Smooth muscle cell of the brain vasculature (primary cell): ENCODE measurements at regions not wholly inside any gene's neighbourhood (a gene's known extent, or its start where the extent isn't known, plus 50 kb on each side); places are given as distances from the start of the nearest gene placed in this dataset.
A peak's percentile ranks its signal among the peaks of the same experiment; 100 is the strongest.

Source experiments
- DNase-seq: peaks from one replicate; pipeline ENCODE4 v3.0.0-alpha.2; 2012; ENCODE audit warnings: low read depth, low spot score

DNA sequence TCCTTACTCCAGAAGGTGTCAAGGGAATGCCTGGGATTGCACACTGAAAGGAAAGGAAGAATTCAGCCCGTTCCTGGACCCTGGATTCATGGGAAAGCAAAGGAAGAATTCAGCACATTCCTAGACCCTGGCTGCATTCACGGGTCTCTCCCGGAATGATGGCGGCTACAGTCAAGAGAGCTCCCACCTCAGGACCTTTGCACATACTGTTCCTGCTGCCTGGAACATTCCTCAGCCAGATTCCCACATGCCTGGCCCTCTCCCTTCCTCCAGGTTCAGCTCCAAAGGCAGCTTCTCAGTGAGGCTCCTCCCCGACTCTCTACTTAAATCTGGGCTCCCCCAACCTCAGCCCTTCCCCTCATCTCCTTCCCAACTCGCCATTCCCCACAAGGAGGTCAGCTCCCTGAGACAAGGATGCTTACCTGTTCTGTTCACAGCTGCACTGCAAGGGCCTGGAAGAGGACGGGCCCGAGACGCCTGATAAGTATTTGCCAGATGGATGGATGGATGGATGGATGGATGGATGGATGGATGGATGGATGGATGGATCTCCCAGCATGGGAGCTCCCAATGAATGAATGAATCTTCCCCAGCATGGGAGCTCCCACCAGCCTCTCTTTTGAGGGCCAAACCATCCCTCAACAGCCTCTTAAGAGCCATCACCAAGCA, 77.4 kb downstream of the NCOR2 start:
- DNase-seq, result no peak

DNA sequence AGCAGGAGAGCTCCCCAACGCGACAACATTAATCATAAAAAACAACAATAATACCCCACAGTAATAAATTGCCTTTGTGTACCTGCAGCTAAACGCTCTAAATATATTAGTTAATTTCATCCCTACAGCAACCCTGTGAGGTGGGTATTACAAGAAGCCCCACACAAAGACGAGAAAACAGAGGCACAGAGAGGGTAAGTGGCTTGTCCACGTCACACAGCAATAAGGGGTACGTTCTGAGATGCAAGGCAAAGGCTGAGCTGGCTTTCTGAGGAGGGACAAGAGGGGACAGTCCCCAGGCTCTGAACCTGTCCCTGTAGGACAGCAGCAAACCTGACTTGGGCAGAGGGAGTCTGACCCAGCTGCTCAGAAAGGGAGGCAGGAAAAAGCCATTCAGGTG, 78.2 kb downstream of the NCOR2 start:
- DNase-seq, result no peak

DNA sequence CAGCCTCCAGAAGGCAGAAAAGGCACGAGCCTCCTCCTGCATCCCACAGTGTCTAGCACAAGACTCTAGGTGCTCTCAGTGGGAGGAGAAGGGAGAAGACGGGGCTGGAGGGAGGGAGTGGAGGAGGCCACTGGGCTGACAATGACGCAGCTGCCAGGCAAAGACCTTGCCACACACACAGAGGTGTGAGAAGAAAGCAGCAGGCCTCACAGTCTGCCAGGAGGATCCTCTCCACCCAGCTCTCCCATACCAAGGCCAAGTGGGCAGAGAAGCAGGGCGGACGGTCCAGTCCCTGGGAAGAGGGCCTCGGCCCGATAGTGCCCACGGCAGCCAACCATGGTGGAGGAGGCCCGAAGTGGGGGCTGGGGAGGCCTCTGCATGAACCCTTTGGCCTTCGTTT, 78.9 kb downstream of the NCOR2 start:
- no peak for DNase-seq

DNA sequence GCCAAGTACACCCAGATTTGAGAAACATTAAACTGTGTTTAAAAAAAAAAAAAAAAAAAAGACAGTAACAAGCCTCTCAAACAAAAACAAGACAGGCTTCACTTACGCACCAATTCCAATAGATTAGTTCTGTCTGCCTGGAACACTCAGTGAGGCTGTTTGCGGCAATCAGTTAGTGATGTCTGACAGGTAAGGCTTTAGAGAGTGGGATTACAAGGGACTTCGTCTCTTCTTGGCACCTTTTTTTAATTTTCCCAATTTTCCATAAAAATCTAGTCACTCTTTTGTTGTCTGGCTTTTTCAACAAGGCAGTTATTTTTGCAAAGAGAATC, 79.6 kb downstream of the NCOR2 start:
- DNase-seq, result no peak

DNA sequence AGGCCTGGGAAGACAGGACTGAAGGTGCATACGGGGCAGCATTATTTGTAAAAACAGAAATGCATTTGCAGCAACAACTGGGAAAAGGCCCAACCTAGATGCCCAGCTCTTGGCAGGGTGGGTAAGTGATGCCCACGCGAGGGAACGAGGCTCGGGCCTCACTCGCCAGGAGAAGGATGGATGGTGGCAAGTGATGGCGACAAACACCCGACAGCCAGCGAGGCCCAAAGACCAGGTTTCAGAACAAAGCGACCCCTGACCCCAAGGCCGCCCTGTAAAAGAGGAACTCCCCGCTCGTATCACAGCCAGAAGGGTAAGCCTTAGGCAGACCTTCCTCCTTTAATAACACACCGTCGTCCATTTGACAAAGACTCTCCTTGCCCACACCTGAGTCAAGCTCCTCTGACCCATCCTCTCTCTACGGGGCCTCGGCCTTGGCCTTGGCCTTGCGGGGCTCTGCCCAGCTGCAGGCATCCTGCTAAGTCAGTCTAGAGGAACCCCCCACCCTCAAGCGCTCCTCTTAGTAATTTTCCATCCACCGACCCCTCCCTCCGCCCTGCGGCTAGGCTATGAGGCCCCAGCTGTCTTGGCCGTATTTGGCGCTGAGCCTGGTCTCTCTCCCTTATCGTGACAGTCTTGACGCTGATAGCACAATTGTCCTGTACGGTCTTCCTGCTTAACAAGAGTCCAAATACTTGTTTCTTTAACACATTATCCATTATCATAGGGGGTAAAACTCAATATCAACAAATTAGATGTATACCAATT, 80.2 kb downstream of the NCOR2 start:
- no peak for DNase-seq

DNA sequence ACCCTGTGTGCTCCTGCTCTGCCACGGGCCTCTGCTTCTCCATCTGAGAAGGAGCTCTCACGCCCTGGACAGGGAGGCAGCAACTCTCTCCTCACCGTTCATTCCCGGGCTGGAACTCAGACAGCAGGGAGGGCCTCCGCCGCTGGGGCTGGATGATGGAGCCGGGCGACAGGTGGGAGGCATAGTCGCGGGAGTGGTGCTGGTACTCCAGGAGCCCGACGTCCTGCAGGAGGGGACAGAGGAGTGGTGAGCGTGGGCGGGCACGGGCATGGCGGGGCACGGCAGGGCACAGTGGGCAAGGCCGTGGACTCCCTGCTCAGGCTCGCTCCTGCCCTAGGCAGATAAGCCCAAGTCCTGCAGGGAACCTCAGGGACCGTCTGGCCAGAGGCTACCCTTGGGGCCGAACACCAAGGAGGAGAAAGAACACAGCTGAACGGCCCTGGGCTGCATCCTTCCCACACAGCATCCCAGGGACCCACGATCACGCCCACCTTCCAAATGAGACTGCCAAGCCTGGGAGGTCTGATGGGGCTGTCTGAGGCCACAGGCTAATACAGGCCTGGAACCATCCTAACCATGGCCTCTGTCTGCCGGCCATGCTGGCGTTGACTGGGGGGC, 81.0 kb downstream of the NCOR2 start:
- no peak for DNase-seq

DNA sequence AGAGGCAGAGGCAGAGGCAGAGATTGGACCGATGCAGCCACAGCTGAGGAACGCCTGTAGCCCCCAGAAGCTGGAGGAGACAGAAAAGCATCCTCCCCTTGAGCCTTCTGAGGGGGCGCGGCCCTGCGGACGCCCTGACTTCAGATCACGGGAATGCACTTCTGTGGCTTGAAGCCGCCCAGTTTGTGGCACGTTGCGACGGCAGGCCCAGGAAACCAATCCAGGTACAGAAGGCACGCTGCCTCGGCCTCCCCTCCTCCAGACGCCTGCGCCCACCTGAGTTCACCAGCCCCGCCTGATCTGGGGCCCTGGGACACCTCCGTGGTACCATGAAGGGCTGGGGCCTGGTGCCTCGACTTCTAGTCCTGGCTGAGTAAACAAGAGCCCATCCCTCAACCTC, 82.0 kb downstream of the NCOR2 start:
- DNase-seq, result no peak

DNA sequence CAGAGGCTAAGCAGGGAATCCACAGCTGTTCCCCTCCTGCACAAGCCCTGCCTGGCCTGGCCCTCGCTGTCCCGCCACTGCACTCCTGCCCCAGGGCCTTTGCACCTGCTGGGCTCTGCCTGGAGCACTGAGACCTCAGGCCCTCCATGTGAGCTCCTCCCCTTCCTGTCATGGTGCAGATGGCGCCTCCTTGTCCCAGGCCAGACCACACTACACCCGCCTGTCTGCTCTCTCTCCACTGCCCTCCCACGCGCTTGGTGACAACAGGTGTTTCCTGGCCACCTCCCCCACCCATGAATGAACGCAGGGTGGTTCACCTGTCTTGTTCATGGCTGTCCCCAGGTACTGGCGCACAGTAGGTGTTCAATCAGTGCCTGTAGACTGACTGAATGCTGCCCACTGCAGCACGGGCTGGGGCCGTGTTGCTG, 82.9 kb downstream of the NCOR2 start:
- DNase-seq, result no peak

DNA sequence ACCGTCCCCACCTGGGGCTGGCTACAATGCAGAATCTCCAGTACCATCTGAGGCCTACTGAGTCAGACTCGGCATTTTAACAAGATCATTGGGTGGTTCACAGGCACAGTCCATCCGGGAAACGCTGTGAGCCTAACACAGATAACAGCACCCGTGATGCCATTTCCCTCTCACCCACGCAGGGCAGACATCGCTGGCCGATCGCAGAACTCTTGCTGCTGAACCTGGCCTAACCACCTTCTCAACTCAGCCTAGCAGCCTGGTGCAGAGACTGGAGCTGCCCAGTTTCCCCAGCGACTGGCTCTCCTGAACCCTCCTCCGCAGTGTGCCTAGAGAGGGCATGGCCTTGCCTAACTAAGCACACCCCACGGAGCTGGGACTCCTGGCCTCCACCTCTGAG, 83.3 kb downstream of the NCOR2 start:
- no peak for DNase-seq

DNA sequence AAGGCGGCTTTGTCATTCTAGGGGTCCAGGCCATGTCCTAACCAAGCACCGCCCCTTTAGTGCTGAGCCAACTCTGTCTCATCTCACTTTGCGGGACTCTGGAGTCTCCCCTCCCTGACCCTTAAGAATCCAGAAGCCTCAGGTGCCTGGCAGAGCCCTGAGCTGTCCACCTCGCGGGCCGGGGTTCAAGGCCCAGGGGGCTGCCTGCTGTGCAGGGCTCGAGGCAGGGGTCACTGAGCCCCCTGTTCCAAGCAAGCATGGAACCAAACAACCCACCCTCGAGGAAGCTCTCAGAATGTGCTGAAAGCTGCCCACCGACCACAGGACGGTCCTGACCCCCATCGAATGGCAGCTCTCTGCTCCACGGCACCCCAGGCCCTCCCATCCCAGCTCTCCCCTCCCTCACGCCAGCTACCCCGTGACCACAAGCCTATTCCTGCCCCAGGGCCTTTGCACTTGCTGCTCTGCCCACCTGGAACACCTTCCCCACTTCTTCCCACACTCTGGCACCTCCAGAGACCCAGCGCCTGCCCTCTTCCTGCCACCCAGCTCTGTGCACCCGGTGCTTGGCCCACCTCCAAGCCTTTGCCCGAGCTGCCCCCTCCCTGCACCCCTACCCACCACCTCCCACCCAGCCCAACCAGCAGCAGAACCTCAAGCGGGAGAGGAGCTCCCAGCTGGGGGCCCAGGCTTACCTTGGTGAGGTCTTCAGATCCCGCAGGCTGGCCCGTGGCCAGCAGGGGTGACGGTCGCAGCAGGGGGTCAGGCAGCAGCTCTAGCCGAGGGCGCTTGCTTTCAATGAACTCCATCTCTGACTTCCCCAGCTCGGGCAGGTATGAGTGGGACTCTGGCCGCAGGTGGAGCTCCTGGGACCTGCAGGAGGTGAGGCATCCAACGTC, 84.3 kb downstream of the NCOR2 start:
- no peak for DNase-seq

DNA sequence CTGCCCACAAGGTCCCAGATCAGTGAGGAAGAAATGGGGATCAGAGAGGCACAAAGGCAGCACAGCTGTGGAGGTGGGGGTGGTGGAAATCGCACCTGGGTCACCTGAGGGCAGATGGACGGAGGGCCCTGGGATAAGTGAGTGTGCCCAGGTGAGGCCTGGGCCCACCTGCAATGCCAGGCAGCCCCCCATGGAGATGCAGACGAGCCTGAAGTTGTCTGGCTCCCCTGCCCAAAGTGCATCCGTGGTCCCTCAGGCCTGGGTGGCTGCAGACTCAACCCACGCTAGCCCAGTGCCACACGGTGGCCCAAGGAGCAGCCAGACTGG, 84.9 kb downstream of the NCOR2 start:
- DNase-seq, result no peak

DNA sequence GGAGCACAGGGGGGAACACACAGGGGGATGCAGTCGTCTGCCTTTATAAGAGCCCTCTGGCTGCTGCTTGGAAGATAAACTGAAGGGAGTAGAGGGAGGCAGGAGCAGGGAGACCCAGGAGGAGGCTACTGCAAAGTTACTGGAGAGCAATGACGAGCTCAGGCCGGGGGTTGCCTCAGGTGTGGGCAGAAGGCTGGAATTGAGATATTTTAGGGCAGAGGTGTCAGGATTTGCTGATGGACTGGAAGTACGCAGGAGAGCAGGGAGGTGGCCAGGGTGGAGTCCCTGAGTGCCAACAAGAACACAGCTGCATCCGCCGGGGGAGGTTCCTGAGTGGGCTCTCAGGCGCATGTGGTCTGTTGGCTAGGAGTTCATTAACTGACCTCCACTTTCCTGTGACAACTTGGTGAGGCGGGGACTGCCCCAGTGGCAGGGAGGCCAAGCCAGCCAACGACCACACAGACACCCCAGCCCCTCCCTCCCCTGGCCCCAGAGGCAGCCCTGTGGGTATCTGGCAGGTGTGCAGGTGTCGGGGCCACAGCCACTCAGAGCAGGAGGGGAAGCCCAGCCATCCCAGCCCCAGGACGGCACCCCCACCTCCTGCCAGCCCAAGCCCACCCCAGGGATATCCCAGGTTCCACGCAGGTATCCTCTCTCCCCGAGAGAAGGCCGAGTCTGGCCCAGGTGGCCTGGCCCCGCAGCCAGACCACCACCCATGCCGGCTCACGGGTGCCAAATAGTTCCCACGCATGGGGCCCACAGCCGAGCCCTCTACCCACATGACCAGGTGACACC, 85.4 kb downstream of the NCOR2 start:
- no peak for DNase-seq

DNA sequence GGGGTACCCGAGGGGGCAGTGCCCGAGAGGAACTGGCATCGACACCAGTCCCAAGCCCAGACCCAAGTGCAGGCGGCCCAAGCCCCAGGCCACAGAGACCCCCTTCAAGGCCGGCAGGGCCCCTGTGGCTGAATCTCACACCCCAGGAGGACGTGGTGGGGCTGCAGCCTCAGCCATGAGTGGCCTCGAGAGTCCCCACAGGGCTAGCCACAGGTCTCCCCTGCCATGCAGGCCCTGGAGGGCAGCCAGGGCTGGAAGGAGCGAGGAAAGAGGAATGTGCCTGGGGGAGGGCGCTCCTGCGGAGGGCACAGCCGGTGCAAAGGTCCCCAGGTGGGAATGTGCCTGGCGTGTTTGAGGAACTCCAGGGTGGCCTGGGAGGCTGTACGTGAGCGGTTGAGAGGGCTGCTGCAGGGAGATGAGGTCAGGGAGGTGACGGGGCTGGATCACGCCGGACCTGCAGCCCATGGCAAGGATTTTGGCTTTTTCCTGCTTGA, 86.1 kb downstream of the NCOR2 start:
- DNase-seq, result no peak

DNA sequence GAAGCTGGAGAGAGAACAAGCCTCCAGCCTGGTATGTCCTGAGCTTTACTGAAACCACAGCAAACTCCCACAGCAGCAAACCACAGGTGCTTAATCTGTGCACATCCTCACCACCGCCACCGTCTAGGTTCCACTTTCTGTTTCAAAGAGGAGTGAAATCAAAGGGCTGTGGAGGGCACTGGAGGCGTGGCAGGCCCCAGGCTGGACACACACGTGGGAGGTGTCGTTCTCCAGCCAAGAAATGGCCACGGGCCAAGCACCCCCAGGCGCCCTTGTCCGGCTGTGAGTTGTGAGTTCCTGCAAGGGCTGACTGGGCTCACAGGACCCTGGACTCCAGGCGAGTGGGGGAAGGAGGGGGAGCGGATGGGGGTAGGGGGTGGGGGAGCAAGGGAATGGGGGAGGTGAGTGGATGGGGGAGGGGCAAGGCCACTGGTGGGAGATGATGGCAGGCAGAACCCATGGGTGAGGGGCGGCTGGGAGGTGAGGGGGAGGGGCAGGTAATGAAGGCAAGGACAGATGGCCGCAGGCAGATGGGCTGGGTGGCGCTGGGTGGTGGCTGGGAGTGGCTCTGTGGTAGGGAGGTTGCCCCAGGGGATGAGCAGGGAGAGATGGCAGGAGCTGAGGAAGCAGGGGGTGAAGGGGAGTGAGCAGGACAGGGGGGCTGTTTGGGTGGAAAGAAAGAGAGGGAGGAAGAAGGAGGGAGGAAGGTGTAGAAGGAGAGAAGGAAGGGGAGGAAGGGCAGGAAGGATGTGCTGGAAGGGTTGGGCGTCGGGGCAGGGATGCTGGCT, 86.7 kb downstream of the NCOR2 start:
- peak; percentile 65 for DNase-seq

DNA sequence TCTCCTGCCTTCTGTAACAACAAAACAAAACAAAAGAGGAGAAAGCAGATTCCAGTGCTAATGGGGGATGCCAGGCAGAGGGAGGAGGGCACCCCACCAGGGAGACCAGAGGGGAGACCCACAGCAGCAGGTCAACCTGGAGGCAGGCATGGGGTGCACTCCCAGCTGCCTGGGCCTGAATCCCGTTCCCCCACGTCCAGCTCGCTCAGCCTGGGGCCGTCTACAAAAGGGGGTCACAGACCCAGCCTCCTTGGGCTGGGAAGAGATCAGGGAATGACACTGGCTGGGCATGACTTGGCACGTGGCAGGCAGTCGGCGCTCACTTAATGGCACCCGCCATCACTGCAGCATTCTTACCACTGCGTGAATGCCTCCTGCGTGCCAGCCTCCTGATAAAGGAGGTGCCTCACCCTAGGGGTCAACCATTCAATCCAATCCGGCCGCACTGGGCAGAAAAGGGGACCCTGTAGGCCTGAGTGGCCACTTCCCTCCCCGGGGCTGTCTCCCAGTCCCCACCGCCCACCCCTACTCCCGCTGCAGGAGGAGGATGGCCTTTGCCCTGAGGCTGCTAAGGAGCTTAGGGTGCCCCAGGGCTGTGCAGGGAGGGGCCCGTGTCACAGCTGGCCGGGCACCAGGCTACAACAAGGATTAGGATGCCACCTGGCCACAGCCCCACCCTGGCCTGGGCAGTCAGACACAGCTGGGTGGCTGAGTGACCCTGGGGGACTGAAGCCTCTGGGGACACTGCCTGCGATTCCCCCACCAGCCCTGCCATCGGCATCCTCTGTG, 87.5 kb downstream of the NCOR2 start:
- DNase-seq, result no peak

DNA sequence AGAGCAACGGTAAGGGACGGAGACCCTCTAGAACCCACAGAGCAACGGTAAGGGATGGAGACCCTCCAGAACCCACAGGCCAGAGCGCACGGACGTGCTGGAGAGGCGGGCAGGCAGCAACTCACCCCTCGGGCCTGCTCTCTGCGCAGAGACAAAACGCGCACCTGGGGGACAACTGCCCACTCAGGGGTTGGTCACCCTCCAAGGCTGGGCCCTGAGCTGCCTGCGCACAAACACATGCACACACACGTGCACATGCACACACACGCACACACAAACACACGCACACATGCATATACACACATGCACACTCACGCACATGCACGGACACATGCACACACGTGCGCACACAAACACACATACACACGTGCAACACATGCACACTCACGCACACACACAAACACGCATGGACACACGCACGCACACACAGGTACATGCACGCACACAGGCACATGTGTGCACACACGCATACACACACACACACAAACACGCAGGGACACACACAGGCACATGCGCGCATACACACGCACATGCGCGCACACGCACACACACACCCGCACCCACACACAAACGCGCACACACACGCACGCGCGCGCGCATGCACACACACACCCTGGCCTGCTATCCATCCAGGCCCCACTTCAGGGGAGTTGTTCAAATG, 88.3 kb downstream of the NCOR2 start:
- DNase-seq, result no peak

DNA sequence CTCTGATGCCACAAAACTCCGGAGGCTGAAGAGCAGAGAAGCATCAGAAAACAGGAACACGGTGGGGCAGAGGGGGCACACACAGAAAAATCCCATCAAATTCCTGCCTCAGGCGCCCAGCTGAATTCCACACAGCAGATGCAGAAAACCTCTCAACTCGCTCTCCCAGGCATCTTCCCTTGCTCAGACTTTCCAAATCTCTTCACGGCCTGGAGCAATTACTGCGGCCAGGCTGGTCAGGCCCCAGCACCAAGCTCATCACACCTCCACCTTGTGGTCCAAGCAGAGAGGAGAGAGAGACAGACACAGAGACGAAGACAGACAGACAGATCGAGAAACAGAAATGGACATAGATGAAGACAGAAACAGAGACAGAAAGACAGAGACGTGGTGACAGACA, 89.0 kb downstream of the NCOR2 start:
- DNase-seq, result no peak

DNA sequence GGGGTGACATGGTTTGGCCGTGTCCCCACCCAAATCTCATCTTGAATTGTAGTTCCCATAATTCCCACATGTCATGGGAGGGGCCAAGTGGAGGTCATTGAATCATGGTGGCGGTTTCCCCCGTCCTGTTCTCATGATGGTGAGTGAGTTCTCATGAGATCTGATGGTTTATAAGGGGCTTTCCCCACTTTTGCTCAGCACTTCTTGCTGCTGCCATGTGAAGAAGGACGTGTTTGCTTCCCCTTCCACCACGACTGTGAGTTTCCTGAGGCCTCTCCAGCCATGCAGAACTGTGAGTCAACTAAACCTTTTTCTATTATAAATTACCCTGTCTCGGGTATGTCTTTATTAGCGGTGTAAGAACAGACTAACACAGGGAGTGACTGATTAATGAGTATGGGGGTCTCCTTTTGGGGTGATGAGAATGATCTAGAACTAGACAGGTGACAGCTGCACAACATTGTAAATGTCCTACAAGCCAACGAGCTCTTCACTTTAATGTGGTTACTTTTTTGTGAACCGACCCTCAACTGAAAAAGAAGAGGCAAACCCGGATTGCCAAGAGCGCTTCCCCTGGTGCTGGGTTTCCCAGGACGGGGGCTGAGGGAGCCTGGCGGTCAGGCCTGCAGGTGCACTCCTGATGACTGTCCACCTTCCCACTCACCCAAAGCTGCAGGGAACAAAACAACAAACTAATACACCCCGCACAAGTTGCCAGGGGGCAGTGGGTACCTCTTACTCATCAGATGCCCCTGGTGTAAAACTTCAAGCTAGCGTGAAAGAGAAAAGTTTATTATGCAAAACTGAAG, 90.1 kb downstream of the NCOR2 start:
- DNase-seq, result no peak
